Hepatocyte (in vitro differentiated cells): ENCODE measurements at regions not wholly inside any gene's neighbourhood (a gene's known extent, or its start where the extent isn't known, plus 50 kb on each side); places are given as distances from the start of the nearest gene placed in this dataset.

Source experiments
- DNase-seq: peaks from one replicate; pipeline ENCODE4 v3.0.0-alpha.2; 2016; ENCODE audit warnings: low spot score
- H2AFZ ChIP-seq: fragments of 200-600 bp; sonication (generic); 2 replicates; pipeline ENCODE4 v1.6.0; 2016; ENCODE audit warnings: antibody characterized with exemption, mild to moderate bottlenecking
- H3K27ac ChIP-seq: fragments of 200-600 bp; sonication (generic); 2 replicates; pipeline ENCODE4 v1.5.1; 2016; ENCODE audit warnings: mild to moderate bottlenecking
- H3K27me3 ChIP-seq: fragments of 200-600 bp; sonication (generic); 2 replicates; pipeline ENCODE4 v1.6.1; 2016
- H3K36me3 ChIP-seq: fragments of 200-600 bp; sonication (generic); replicated peaks from 2 replicates; pipeline ENCODE4 v1.5.1; 2016; ENCODE audit warnings: low read depth; ENCODE audit not compliant: insufficient read depth
- H3K4me1 ChIP-seq: fragments of 200-600 bp; sonication (generic); 2 replicates; pipeline ENCODE4 v1.5.1; 2016; ENCODE audit warnings: mild to moderate bottlenecking, moderate library complexity; ENCODE audit not compliant: insufficient read depth
- H3K4me2 ChIP-seq: fragments of 200-600 bp; sonication (generic); 2 replicates; pipeline ENCODE4 v1.6.0; 2016
- H3K4me3 ChIP-seq: fragments of 200-600 bp; sonication (generic); 2 replicates; pipeline ENCODE4 v1.5.1; 2016; ENCODE audit warnings: mild to moderate bottlenecking
- H3K79me2 ChIP-seq: fragments of 200-600 bp; sonication (generic); 2 replicates; pipeline ENCODE4 v1.6.0; 2017; ENCODE audit warnings: mild to moderate bottlenecking
- H3K9me2 ChIP-seq: fragments of 200-600 bp; sonication (generic); replicated peaks from 2 replicates; pipeline ENCODE4 v1.6.0; 2017; ENCODE audit warnings: mild to moderate bottlenecking; ENCODE audit not compliant: insufficient read depth
- H3K9me3 ChIP-seq: fragments of 200-600 bp; sonication (generic); 2 replicates; pipeline ENCODE4 v1.5.1; 2016; ENCODE audit warnings: low read depth, mild to moderate bottlenecking
- H4K20me1 ChIP-seq: fragments of 200-600 bp; sonication (generic); 2 replicates; pipeline ENCODE4 v1.6.0; 2016; ENCODE audit warnings: mild to moderate bottlenecking; ENCODE audit not compliant: insufficient read depth, poor library complexity, severe bottlenecking
- CTCF ChIP-seq: fragments of 200-600 bp; sonication (generic); IDR thresholded peaks from 2 replicates; pipeline ENCODE4 v1.5.1; 2016; ENCODE audit warnings: antibody characterized with exemption, mild to moderate bottlenecking; ENCODE audit not compliant: poor library complexity
- EZH2 ChIP-seq: fragments of 200-600 bp; sonication (generic); IDR thresholded peaks from 2 replicates; pipeline ENCODE4 v1.6.1; 2016; ENCODE audit warnings: antibody characterized with exemption, mild to moderate bottlenecking, borderline replicate concordance
- EZH2phosphoT487 ChIP-seq: fragments of 200-600 bp; sonication (generic); IDR thresholded peaks from one replicate; pipeline ENCODE4 v1.6.1; 2018; ENCODE audit warnings: antibody characterized with exemption, mild to moderate bottlenecking, low read depth, moderate library complexity; ENCODE audit not compliant: unreplicated experiment, severe bottlenecking
- WGBS: methylation state at CpG from one replicate; pipeline ENCODE4 v1.1.6; 2016; ENCODE audit warnings: low lambda C conversion rate; ENCODE audit errors: missing lambda C conversion rate; 5-methylcytosine and 5-hydroxymethylcytosine counted together

GRCh38 chr6:113160306-113161017 lies 696.7 kb upstream of the MARCKS start:
- Histone ChIP-seq H3K9me3 (no peaks in the 10 kb centered on the region), H3K4me3 (no peak overlapping the region), H3K27ac (no peak overlapping the region), H3K4me2 (no peak overlapping the region), H3K36me3 (no peaks in the 10 kb centered on the region), H3K9me2 (no peaks in the 10 kb centered on the region), H2AFZ (peak overlapping the region; percentile 12), H3K79me2 (no peaks in the 10 kb centered on the region), H3K27me3 (no peaks in the 10 kb centered on the region), H3K4me1 (no peaks in the 10 kb centered on the region), H4K20me1 (no peaks in the 10 kb centered on the region)
- DNase-seq, result no peak
- WGBS, result 84% methylated on average over 5 of the region's 5 CpGs
- TF ChIP-seq EZH2phosphoT487, result no peak
- TF ChIP-seq EZH2, result no peak
- TF ChIP-seq CTCF, result no peak

GRCh38 chr6:113161018-113161315 lies 696.2 kb upstream of the MARCKS start:
- Histone ChIP-seq H3K9me2 (no peaks in the 10 kb centered on the region), H3K4me2 (no peak overlapping the region), H3K4me3 (no peak overlapping the region), H3K4me1 (no peaks in the 10 kb centered on the region), H3K79me2 (no peaks in the 10 kb centered on the region), H4K20me1 (no peaks in the 10 kb centered on the region), H3K27ac (no peak overlapping the region), H3K36me3 (no peaks in the 10 kb centered on the region), H3K9me3 (no peaks in the 10 kb centered on the region), H3K27me3 (no peaks in the 10 kb centered on the region), H2AFZ (peak overlapping the region; percentile 12)
- no peak for DNase-seq
- TF ChIP-seq EZH2, result no peak
- TF ChIP-seq CTCF, result no peak
- TF ChIP-seq EZH2phosphoT487, result no peak
- WGBS, result 78% methylated on average over 1 of the region's 1 CpG

- no peaks in the 10 kb centered on the region for H3K27me3 ChIP-seq
- 97% methylated on average over 1 of the region's 1 CpG for WGBS
- H3K27ac ChIP-seq, result no peak overlapping the region
- DNase-seq, result no peak
- no peak overlapping the region for H3K4me3 ChIP-seq
- H3K4me1 ChIP-seq, result no peaks in the 10 kb centered on the region
- no peak for TF ChIP-seq EZH2
- no peak for TF ChIP-seq EZH2phosphoT487
- no peak for TF ChIP-seq CTCF
- no peak overlapping the region for H2AFZ ChIP-seq
- no peaks in the 10 kb centered on the region for H3K9me3 ChIP-seq
- H3K4me2 ChIP-seq, result no peak overlapping the region
- H3K36me3 ChIP-seq, result no peaks in the 10 kb centered on the region
- no peaks in the 10 kb centered on the region for H4K20me1 ChIP-seq
- H3K9me2 ChIP-seq, result no peaks in the 10 kb centered on the region
- H3K79me2 ChIP-seq, result no peaks in the 10 kb centered on the region
Observed at GRCh38 chr6:113162739-113163138, 694.4 kb upstream of the MARCKS start.
